Gastroesophageal sphincter (tissue), 3 donors: ENCODE measurements at regions not wholly inside any gene's neighbourhood (a gene's known extent, or its start where the extent isn't known, plus 50 kb on each side); places are given as distances from the start of the nearest gene placed in this dataset.

ENCODE experiments used
- CTCF ChIP-seq, 4 experiments: fragments of 200-600 bp in 2 of 4; fragments of 450-650 bp in 2 of 4; sonication (generic) in 1 of 4; IDR thresholded peaks; one replicate each; pipeline ENCODE4 v1.5.1; 2017 to 2019; ENCODE audit warnings: antibody characterized with exemption in 4 of 4, mild to moderate bottlenecking in 2 of 4, moderate library complexity in 2 of 4
- POLR2AphosphoS5 ChIP-seq: sonication (generic); formaldehyde crosslinking; IDR thresholded peaks from one replicate; pipeline ENCODE4 v1.6.1; 2017; ENCODE audit warnings: antibody characterized with exemption

- no peak for TF ChIP-seq CTCF (IDR thresholded peaks at IDR 0.05)
- TF ChIP-seq POLR2AphosphoS5 = no peak
These were observed 166.4 kb downstream of the TFAP2C start for GRCh38 chr20:56795492-56795891.
